ENCODE measurements at regions not wholly inside any gene's neighbourhood (a gene's known extent, or its start where the extent isn't known, plus 50 kb on each side); places are given as distances from the start of the nearest gene placed in this dataset.

DNA sequence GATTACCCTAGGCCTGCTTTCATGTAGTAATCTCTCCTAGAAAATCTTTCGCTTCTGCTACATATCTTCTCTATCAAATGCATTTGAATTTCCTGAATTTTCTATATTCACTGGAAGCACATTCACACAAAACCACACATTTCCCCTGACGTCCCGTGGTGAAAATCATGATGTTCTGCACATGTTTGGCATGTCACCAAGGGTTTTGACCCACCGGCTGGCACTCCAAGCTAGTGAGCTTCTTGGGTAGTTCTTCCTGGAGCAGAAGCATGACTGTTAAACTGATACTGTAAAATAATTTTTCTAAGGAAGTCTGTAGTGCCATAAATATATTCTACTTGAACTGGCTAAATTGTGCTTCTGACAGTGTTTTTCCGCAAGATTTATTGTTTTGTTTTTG lies 510.1 kb upstream of the SLC8A1 start:
- no peak for DNase-seq (ENCODE audit: extremely low spot score, unreplicated experiment)
- Mint-ChIP-seq H3K27me3 (no peaks in the 10 kb centered on the region), H3K27ac (no peak overlapping the region), H3K36me3 (no peaks in the 10 kb centered on the region), H3K4me1 (ENCODE audit: unreplicated experiment) (peaks cover 5% of the 10 kb centered on the region), H3K9me3 (peaks cover 4% of the 10 kb centered on the region), H3K4me3 (no peak overlapping the region)
- TF ChIP-seq, protein P1, sequence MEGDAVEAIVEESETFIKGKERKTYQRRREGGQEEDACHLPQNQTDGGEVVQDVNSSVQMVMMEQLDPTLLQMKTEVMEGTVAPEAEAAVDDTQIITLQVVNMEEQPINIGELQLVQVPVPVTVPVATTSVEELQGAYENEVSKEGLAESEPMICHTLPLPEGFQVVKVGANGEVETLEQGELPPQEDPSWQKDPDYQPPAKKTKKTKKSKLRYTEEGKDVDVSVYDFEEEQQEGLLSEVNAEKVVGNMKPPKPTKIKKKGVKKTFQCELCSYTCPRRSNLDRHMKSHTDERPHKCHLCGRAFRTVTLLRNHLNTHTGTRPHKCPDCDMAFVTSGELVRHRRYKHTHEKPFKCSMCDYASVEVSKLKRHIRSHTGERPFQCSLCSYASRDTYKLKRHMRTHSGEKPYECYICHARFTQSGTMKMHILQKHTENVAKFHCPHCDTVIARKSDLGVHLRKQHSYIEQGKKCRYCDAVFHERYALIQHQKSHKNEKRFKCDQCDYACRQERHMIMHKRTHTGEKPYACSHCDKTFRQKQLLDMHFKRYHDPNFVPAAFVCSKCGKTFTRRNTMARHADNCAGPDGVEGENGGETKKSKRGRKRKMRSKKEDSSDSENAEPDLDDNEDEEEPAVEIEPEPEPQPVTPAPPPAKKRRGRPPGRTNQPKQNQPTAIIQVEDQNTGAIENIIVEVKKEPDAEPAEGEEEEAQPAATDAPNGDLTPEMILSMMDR (conservative IDR thresholded peaks at IDR 0.05), result no peak

DNA sequence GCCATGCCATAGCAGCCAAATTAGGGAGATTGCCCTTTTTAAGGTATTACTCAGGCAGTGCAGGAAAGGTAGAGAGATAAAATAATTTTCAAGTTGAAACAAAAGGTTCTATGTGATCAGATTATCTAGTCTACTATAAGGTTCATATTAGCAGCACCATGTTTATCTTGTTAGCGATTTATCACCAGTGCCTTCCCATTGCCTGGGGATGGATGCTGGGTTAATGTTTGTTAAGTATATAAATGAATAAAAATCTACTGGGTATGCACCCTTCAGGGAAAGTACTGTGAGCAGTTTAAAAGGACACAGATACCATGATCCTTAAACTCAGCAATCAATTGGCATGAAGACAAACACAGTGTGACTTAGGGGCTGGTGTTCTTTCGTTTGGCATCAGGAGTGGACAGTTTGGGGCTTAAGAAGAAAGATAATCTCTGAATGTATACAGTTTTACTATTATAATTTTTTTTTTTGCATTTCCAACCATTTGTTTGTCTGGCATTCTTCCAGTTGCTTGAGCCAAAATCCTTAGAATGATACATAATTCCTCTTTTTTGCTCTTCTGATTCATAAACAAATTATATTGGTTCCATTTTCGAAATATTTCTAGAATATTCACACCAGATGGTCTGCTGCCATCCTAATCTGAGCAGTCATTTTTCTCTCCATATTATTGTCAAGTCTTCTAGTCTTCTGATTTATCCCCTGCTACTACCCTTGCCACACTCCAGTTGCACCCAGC lies 512.8 kb upstream of the SLC8A1 start:
- TF ChIP-seq, protein P1 (conservative IDR thresholded peaks at IDR 0.05), result no peak
- Mint-ChIP-seq H3K4me3 (no peak overlapping the region), H3K4me1 (ENCODE audit: unreplicated experiment) (peaks cover 5% of the 10 kb centered on the region), H3K9me3 (peaks cover 4% of the 10 kb centered on the region), H3K36me3 (no peaks in the 10 kb centered on the region), H3K27me3 (no peaks in the 10 kb centered on the region), H3K27ac (no peak overlapping the region)
- no peak for DNase-seq (ENCODE audit: extremely low spot score, unreplicated experiment)

DNA sequence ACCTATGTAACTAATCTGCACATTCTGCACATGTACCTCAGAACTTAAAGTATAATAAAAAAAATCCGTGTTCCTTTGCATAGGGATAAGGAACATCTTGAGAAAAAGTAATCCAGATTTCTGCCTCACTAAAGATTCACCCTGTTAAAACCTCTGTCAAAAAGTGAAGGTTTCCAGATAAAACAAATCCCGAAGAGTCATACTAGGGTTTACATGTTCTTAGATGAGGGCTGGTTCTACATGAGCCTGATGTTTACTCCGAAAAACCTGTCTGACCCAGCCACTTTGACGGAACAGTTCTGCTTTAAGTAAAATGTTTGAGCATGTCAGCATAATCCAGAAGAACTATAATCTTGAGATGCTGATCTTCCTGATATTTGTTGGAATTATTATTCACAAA lies 515.6 kb upstream of the SLC8A1 start:
- no peak for DNase-seq (ENCODE audit: extremely low spot score, unreplicated experiment)
- Mint-ChIP-seq H3K9me3 (peaks cover 4% of the 10 kb centered on the region), H3K27ac (no peak overlapping the region), H3K4me1 (ENCODE audit: unreplicated experiment) (no peaks in the 10 kb centered on the region), H3K36me3 (no peaks in the 10 kb centered on the region), H3K4me3 (no peak overlapping the region), H3K27me3 (no peaks in the 10 kb centered on the region)
- TF ChIP-seq, protein P1 (conservative IDR thresholded peaks at IDR 0.05), result no peak

GRCh38 chr2:40975151-40975550 lies 523.3 kb upstream of the SLC8A1 start:
- H3K36me3 Mint-ChIP-seq, result no peaks in the 10 kb centered on the region
- no peaks in the 10 kb centered on the region for H3K27me3 Mint-ChIP-seq
- no peaks in the 10 kb centered on the region for H3K4me1 Mint-ChIP-seq (ENCODE audit: unreplicated experiment)
- H3K4me3 Mint-ChIP-seq, result no peak overlapping the region
- TF ChIP-seq, protein P1 (conservative IDR thresholded peaks at IDR 0.05), result no peak
- DNase-seq (ENCODE audit: extremely low spot score, unreplicated experiment), result no peak
- H3K27ac Mint-ChIP-seq, result no peak overlapping the region
- H3K9me3 Mint-ChIP-seq, result no peaks in the 10 kb centered on the region

- no peak overlapping the region for H3K27ac Mint-ChIP-seq
- no peaks in the 10 kb centered on the region for H3K36me3 Mint-ChIP-seq
- H3K4me1 Mint-ChIP-seq (ENCODE audit: unreplicated experiment), result peaks cover 15% of the 10 kb centered on the region
- H3K27me3 Mint-ChIP-seq, result no peaks in the 10 kb centered on the region
- DNase-seq (ENCODE audit: extremely low spot score, unreplicated experiment), result no peak
- no peaks in the 10 kb centered on the region for H3K9me3 Mint-ChIP-seq
- TF ChIP-seq, protein P1 (conservative IDR thresholded peaks at IDR 0.05), result no peak
- H3K4me3 Mint-ChIP-seq, result no peak overlapping the region
Observed at GRCh38 chr2:40997362-40997761, 545.5 kb upstream of the SLC8A1 start.

All from type B pancreatic cell (in vitro differentiated cells).